IMR-90 (cell line): ENCODE measurements at regions not wholly inside any gene's neighbourhood (a gene's known extent, or its start where the extent isn't known, plus 50 kb on each side); places are given as distances from the start of the nearest gene placed in this dataset.

Source experiments
- ATAC-seq: fragments of 200-7000 bp; cut with Tn5 transposase; 2 replicates; pipeline ENCODE4 v1.9.1; 2020; ENCODE audit warnings: low read depth, mild to moderate bottlenecking, moderate library complexity
- BruUV-seq: library from RNA; stranded (reverse); fragments of 400-500 nt; replicated peaks from 2 replicates; lab custom pipeline; 2021; lab: Mats Ljungman, UMichigan
- CTCF ChIA-PET: fragments of 300-600 bp; formaldehyde crosslinking; extraction: SDS; loops from one replicate; lab custom pipeline; 2021; ENCODE audit warnings: antibody characterized with exemption; lab: Yijun Ruan, JAX
- POLR2A ChIA-PET: fragments of 300-600 bp; sonication (Branson Sonifier 250); formaldehyde crosslinking; loops from one replicate; lab custom pipeline; 2022; ENCODE audit warnings: antibody characterized with exemption; ENCODE audit not compliant: unreplicated experiment; lab: Charles Lee
- DNase-seq: peaks from one replicate; pipeline ENCODE4 v3.0.0; 2013
- H2AFZ ChIP-seq: replicated peaks from 2 replicates; pipeline ENCODE3; 2013; ENCODE audit warnings: low read length, mild to moderate bottlenecking; ENCODE audit not compliant: poor library complexity
- H2AK5ac ChIP-seq: 2 replicates; pipeline ENCODE4 v1.6.1; 2013; ENCODE audit warnings: low read depth, low read length, inconsistent platforms
- H2AK9ac ChIP-seq: replicated peaks from 2 replicates; pipeline ENCODE3; 2013; ENCODE audit warnings: mild to moderate bottlenecking, low read depth, low read length, moderate library complexity; ENCODE audit not compliant: poor library complexity
- H2BK120ac ChIP-seq: 2 replicates; pipeline ENCODE4 v1.6.1; 2013; ENCODE audit warnings: low read depth, low read length, inconsistent platforms
- H2BK15ac ChIP-seq: 3 replicates; pipeline ENCODE4 v1.6.1; 2013; ENCODE audit warnings: low read depth, low read length, inconsistent platforms
- H2BK20ac ChIP-seq: 2 replicates; pipeline ENCODE4 v1.6.1; 2013; ENCODE audit warnings: low read depth, mild to moderate bottlenecking, inconsistent platforms, low read length, moderate library complexity
- H2BK5ac ChIP-seq: 2 replicates; pipeline ENCODE4 v1.6.1; 2013; ENCODE audit warnings: mild to moderate bottlenecking, low read depth, low read length, inconsistent platforms; ENCODE audit not compliant: poor library complexity, severe bottlenecking
- H3K14ac ChIP-seq: replicated peaks from 2 replicates; pipeline ENCODE4 v1.6.1; 2013; ENCODE audit warnings: low read depth, low read length, inconsistent platforms
- H3K18ac ChIP-seq: 2 replicates; pipeline ENCODE4 v1.6.1; 2013; ENCODE audit warnings: low read depth, low read length, control low read depth
- H3K23ac ChIP-seq: 2 replicates; pipeline ENCODE4 v1.6.1; 2013; ENCODE audit warnings: low read depth, low read length, inconsistent platforms
- H3K27ac ChIP-seq: 2 replicates; pipeline ENCODE4 v1.5.1; 2013; ENCODE audit warnings: mild to moderate bottlenecking, control low read depth, low read length; ENCODE audit not compliant: insufficient read depth
- H3K27me3 ChIP-seq: 2 replicates; pipeline ENCODE4 v1.6.1; 2013; ENCODE audit warnings: low read length; ENCODE audit not compliant: control insufficient read depth, insufficient read depth
- H3K36me3 ChIP-seq: 2 replicates; pipeline ENCODE4 v1.6.1; 2013; ENCODE audit warnings: low read length, mixed read lengths; ENCODE audit not compliant: control insufficient read depth, insufficient read depth
- H3K4ac ChIP-seq: 2 replicates; pipeline ENCODE4 v1.6.1; 2013; ENCODE audit warnings: low read depth, low read length, inconsistent platforms
- H3K4me1 ChIP-seq: 2 replicates; pipeline ENCODE4 v1.6.1; 2013; ENCODE audit warnings: low read length, mixed read lengths; ENCODE audit not compliant: control insufficient read depth, insufficient read depth
- H3K4me2 ChIP-seq: 2 replicates; pipeline ENCODE4 v1.6.1; 2013; ENCODE audit warnings: low read depth, mild to moderate bottlenecking, control low read depth, low read length, moderate library complexity
- H3K4me3 ChIP-seq: 2 replicates; pipeline ENCODE4 v1.5.1; 2013; ENCODE audit warnings: low read depth, mild to moderate bottlenecking, control low read depth, low read length, moderate library complexity; ENCODE audit not compliant: insufficient read depth
- H3K56ac ChIP-seq: 2 replicates; pipeline ENCODE4 v1.6.1; 2013; ENCODE audit warnings: low read length, inconsistent platforms; ENCODE audit not compliant: insufficient read depth; ENCODE audit errors: extremely low read depth
- H3K79me1 ChIP-seq, 2 experiments: 2 replicates each; pipeline ENCODE4 v1.6.1; 2013; ENCODE audit warnings: low read length in 2 of 2, inconsistent platforms in 1 of 2, low read depth in 1 of 2
- H3K9ac ChIP-seq: 2 replicates; pipeline ENCODE4 v1.6.1; 2013; ENCODE audit warnings: low read depth, low read length, control low read depth
- H3K9me1 ChIP-seq: 2 replicates; pipeline ENCODE4 v1.6.1; 2013; ENCODE audit warnings: low read length, inconsistent platforms; ENCODE audit not compliant: insufficient read depth
- H3K9me3 ChIP-seq: 2 replicates; pipeline ENCODE4 v1.6.1; 2013; ENCODE audit warnings: low read length; ENCODE audit not compliant: control insufficient read depth, insufficient read depth
- H4K20me1 ChIP-seq: 2 replicates; pipeline ENCODE4 v1.6.1; 2013; ENCODE audit warnings: low read length, inconsistent platforms; ENCODE audit not compliant: insufficient read depth
- H4K5ac ChIP-seq: 2 replicates; pipeline ENCODE4 v1.6.1; 2013; ENCODE audit warnings: mild to moderate bottlenecking, low read depth, low read length, control low read depth
- H4K8ac ChIP-seq, 2 experiments: 2 replicates each; pipeline ENCODE4 v1.6.1; 2013; ENCODE audit warnings: low read depth in 2 of 2, low read length in 2 of 2, control low read depth in 1 of 2, inconsistent platforms in 1 of 2
- H4K91ac ChIP-seq: 2 replicates; pipeline ENCODE4 v1.6.1; 2013; ENCODE audit warnings: low read depth, low read length, inconsistent platforms; ENCODE audit not compliant: insufficient read depth
- BHLHE40 ChIP-seq: fragments of 150-350 bp; IDR thresholded peaks from 2 replicates; pipeline ENCODE4 v1.6.1; 2016; ENCODE audit warnings: mild to moderate bottlenecking, low read depth, low read length
- CEBPB ChIP-seq: IDR thresholded peaks from 2 replicates; pipeline ENCODE4 v1.6.1; 2012; ENCODE audit warnings: low read depth, low read length, improper control_type of control experiment
- CHD1 ChIP-seq: IDR thresholded peaks from 2 replicates; pipeline ENCODE4 v1.6.1; 2012; ENCODE audit warnings: low read depth, low read length, improper control_type of control experiment
- MAFK ChIP-seq: IDR thresholded peaks from 2 replicates; pipeline ENCODE4 v1.6.1; 2012; ENCODE audit warnings: low read depth, low read length, improper control_type of control experiment
- MAZ ChIP-seq: IDR thresholded peaks from 2 replicates; pipeline ENCODE4 v1.6.1; 2012; ENCODE audit warnings: low read depth, mild to moderate bottlenecking, low read length, improper control_type of control experiment, moderate library complexity, borderline replicate concordance
- MXI1 ChIP-seq: IDR thresholded peaks from 2 replicates; pipeline ENCODE4 v1.6.1; 2012; ENCODE audit warnings: low read depth, mild to moderate bottlenecking, low read length, moderate library complexity, borderline replicate concordance
- NFE2L2 ChIP-seq: fragments of 150-350 bp; IDR thresholded peaks from 2 replicates; pipeline ENCODE4 v1.6.1; 2016; ENCODE audit warnings: low read depth, mild to moderate bottlenecking, low read length
- POLR2A ChIP-seq: IDR thresholded peaks from 2 replicates; pipeline ENCODE4 v1.6.1; 2012; ENCODE audit warnings: mild to moderate bottlenecking, low read depth, low read length
- RAD21 ChIP-seq: IDR thresholded peaks from 2 replicates; pipeline ENCODE4 v1.6.1; 2012; ENCODE audit warnings: low read length, improper control_type of control experiment
- RFX5 ChIP-seq: IDR thresholded peaks from 2 replicates; pipeline ENCODE4 v1.8.0; 2012; ENCODE audit warnings: low read depth, mild to moderate bottlenecking, low read length, moderate library complexity
- SMC3 ChIP-seq: fragments of 150-350 bp; IDR thresholded peaks from 2 replicates; pipeline ENCODE4 v1.6.1; 2016; ENCODE audit warnings: low read depth, mild to moderate bottlenecking, antibody characterized with exemption, low read length, moderate library complexity
- USF2 ChIP-seq: fragments of 150-350 bp; IDR thresholded peaks from 2 replicates; pipeline ENCODE4 v1.6.1; 2017; ENCODE audit warnings: mild to moderate bottlenecking, antibody characterized with exemption, low read length, low read depth
- WGBS, 2 experiments: methylation state at CpG; one replicate each; pipeline versions ENCODE4 v1.1.5 to v1.1.7; 2013; ENCODE audit warnings: missing lambda C conversion rate in 2 of 2; ENCODE audit not compliant: insufficient read length in 1 of 2; ENCODE audit errors: extremely low coverage in 2 of 2; 5-methylcytosine and 5-hydroxymethylcytosine counted together
- dilution Hi-C: fragments of 300-500 bp; cut with HindIII; formaldehyde crosslinking; loops from one replicate; pipeline ENCODE4 v1.14.3; 2018; ENCODE audit warnings: low sequenced_read_pairs; ENCODE audit not compliant: unreplicated experiment
- in situ Hi-C: fragments of 300-500 bp; cut with MboI; formaldehyde crosslinking; loops from 3 replicates; pipeline ENCODE4 v1.14.3; 2019; ENCODE audit warnings: low sequenced_read_pairs, inconsistent platforms, mixed read lengths
- intact Hi-C: fragments of 100-400 bp; cut with micrococcal nuclease; formaldehyde crosslinking; loops from 2 replicates; pipeline ENCODE4 v1.10.0; 2022
- TF ChIP-seq, protein P1 (sequence below): fragments of 150-350 bp; IDR thresholded peaks from 2 replicates; pipeline ENCODE4 v1.6.1; 2016; ENCODE audit warnings: low read depth, mild to moderate bottlenecking, low read length, moderate library complexity, borderline replicate concordance

GRCh38 chr3:141825216-141826011 is 51.0 kb upstream of the ATP1B3 start:
- intact Hi-C loops, result no loop called here
- Histone ChIP-seq H4K91ac (no peak overlapping the region), H3K9ac (no peak overlapping the region), H3K14ac (no peak overlapping the region), H2BK120ac (no peak overlapping the region), H3K36me3 (no peaks in the 10 kb centered on the region), H2AFZ (no peak overlapping the region), H3K27me3 (peaks cover 19% of the 10 kb centered on the region), H4K20me1 (no peaks in the 10 kb centered on the region), H4K5ac (no peak overlapping the region), H2BK20ac (no peak overlapping the region), H3K27ac (no peak overlapping the region), H2BK15ac (no peak overlapping the region), H2BK5ac (no peak overlapping the region), H3K4me3 (no peak overlapping the region), H3K18ac (no peak overlapping the region), H3K9me3 (no peaks in the 10 kb centered on the region), H3K79me1 (no peaks in the 10 kb centered on the region), H3K56ac (no peak overlapping the region), H3K23ac (no peak overlapping the region), H3K4ac (no peak overlapping the region), H2AK5ac (no peak overlapping the region), H3K4me1 (no peaks in the 10 kb centered on the region), H2AK9ac (no peak overlapping the region), H3K9me1 (no peaks in the 10 kb centered on the region), H3K4me2 (no peak overlapping the region), H4K8ac (no peak overlapping the region)
- WGBS, 2 experiments, result no CpG with 5 or more reads among the region's 7 CpGs
- no TSS peak for BruUV-seq
- TF ChIP-seq CHD1 (no peak), MXI1 (no peak), BHLHE40 (no peak), NFE2L2 (no peak), RAD21 (no peak), MAFK (no peak), POLR2A (no peak), SMC3 (no peak), CEBPB (no peak), USF2 (no peak), RFX5 (no peak), MAZ (no peak)
- TF ChIP-seq, protein P1, sequence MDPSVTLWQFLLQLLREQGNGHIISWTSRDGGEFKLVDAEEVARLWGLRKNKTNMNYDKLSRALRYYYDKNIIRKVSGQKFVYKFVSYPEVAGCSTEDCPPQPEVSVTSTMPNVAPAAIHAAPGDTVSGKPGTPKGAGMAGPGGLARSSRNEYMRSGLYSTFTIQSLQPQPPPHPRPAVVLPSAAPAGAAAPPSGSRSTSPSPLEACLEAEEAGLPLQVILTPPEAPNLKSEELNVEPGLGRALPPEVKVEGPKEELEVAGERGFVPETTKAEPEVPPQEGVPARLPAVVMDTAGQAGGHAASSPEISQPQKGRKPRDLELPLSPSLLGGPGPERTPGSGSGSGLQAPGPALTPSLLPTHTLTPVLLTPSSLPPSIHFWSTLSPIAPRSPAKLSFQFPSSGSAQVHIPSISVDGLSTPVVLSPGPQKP, result no peak
- DNase-seq, result no peak
- dilution Hi-C loops, result no loop called here
- POLR2A ChIA-PET, result no interaction called here
- CTCF ChIA-PET, result no interaction called here
- ATAC-seq, result no peak
- in situ Hi-C loops, result no loop called here
